ENCODE measurements at regions not wholly inside any gene's neighbourhood (a gene's known extent, or its start where the extent isn't known, plus 50 kb on each side); places are given as distances from the start of the nearest gene placed in this dataset.

GRCh38 chr5:108529381-108529780, 147.5 kb upstream of the FBXL17 start:
- DNase-seq (ENCODE audit: extremely low spot score) = no peak
- CTCF ChIA-PET = no interaction called here
- POLR2A ChIA-PET = no interaction called here
- TF ChIP-seq ARNT (IDR thresholded peaks at IDR 0.05) (no peak), L3MBTL2 (conservative IDR thresholded peaks at IDR 0.05) (no peak), FOXK2 (IDR thresholded peaks at IDR 0.05) (no peak), SP1 (IDR thresholded peaks at IDR 0.05) (no peak), ELF4 (IDR thresholded peaks at IDR 0.05) (no peak), BHLHE40 (IDR thresholded peaks at IDR 0.05; ENCODE audit: borderline replicate concordance) (no peak), TARDBP (IDR thresholded peaks at IDR 0.05) (no peak), CTBP1 (IDR thresholded peaks at IDR 0.05; ENCODE audit: borderline replicate concordance) (no peak), NFRKB (IDR thresholded peaks at IDR 0.05) (no peak), FOXM1 (IDR thresholded peaks at IDR 0.05; ENCODE audit: borderline replicate concordance) (no peak), HDGF (IDR thresholded peaks at IDR 0.05; ENCODE audit: borderline replicate concordance) (no peak), ZNF384 (IDR thresholded peaks at IDR 0.05) (no peak), FOXA1 (IDR thresholded peaks at IDR 0.05) (no peak), SUZ12 (IDR thresholded peaks at IDR 0.05) (no peak), LEF1 (IDR thresholded peaks at IDR 0.05; ENCODE audit: borderline replicate concordance) (no peak)
- TF ChIP-seq, protein P1, sequence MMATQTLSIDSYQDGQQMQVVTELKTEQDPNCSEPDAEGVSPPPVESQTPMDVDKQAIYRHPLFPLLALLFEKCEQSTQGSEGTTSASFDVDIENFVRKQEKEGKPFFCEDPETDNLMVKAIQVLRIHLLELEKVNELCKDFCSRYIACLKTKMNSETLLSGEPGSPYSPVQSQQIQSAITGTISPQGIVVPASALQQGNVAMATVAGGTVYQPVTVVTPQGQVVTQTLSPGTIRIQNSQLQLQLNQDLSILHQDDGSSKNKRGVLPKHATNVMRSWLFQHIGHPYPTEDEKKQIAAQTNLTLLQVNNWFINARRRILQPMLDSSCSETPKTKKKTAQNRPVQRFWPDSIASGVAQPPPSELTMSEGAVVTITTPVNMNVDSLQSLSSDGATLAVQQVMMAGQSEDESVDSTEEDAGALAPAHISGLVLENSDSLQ (IDR thresholded peaks at IDR 0.05) = no peak

- CTCF ChIA-PET = no interaction called here
- TF ChIP-seq, protein P1 (IDR thresholded peaks at IDR 0.05) = 0 out of 2 replicates have a peak, but pooled peaks have one; percentile 2
- TF ChIP-seq FOXA1 (IDR thresholded peaks at IDR 0.05) = no peak
- POLR2A ChIA-PET = no interaction called here
- no peak for DNase-seq (ENCODE audit: extremely low spot score)
Observed at GRCh38 chr5:108528655-108529054, 146.8 kb upstream of the FBXL17 start.

DNA sequence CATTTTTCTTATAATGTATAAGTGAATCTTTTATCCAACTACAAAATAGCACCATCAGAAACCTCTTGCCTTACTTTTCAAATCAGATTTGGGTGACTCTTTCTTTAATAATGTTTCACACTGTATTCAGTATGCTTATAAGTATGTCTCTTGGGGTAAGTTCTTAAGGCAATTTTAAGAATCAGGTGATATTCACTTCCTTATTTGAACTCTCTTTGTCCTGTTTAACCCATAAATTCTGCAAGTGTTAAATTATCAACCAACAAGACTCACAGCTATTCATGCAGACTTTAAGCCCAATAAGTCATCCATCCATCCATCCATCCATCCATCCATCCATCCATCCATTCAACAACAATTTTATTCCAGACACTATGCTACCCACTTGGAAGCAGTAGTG, 142.7 kb upstream of the FBXL17 start:
- CTCF ChIA-PET = interaction anchor here (0.6 to 1.1 kb wide), 2 partner anchors 953 to 1164 kb away, joined by 3 read pairs; no protein-coding TSS in a partner anchor
- POLR2A ChIA-PET = no interaction called here

GRCh38 chr5:108523360-108523759, 141.5 kb upstream of the FBXL17 start:
- TF ChIP-seq LEF1 (IDR thresholded peaks at IDR 0.05; ENCODE audit: borderline replicate concordance) (no peak), L3MBTL2 (conservative IDR thresholded peaks at IDR 0.05) (no peak), NFRKB (IDR thresholded peaks at IDR 0.05) (no peak), SUZ12 (IDR thresholded peaks at IDR 0.05) (no peak), ARNT (IDR thresholded peaks at IDR 0.05) (no peak), ZNF384 (IDR thresholded peaks at IDR 0.05) (no peak), FOXM1 (IDR thresholded peaks at IDR 0.05; ENCODE audit: borderline replicate concordance) (no peak), FOXA1 (IDR thresholded peaks at IDR 0.05) (no peak), ELF4 (IDR thresholded peaks at IDR 0.05) (no peak), TARDBP (IDR thresholded peaks at IDR 0.05) (no peak), CTBP1 (IDR thresholded peaks at IDR 0.05; ENCODE audit: borderline replicate concordance) (no peak), SP1 (IDR thresholded peaks at IDR 0.05) (no peak), HDGF (IDR thresholded peaks at IDR 0.05; ENCODE audit: borderline replicate concordance) (no peak), FOXK2 (IDR thresholded peaks at IDR 0.05) (no peak), BHLHE40 (IDR thresholded peaks at IDR 0.05; ENCODE audit: borderline replicate concordance) (no peak)
- TF ChIP-seq, protein P1 (IDR thresholded peaks at IDR 0.05) = no peak
- CTCF ChIA-PET = no interaction called here
- DNase-seq (ENCODE audit: extremely low spot score) = no peak
- POLR2A ChIA-PET = no interaction called here

More for the DNA sequence above, 142.7 kb upstream of the FBXL17 start:
- TF ChIP-seq ELF4 (IDR thresholded peaks at IDR 0.05) (no peak), TARDBP (IDR thresholded peaks at IDR 0.05) (no peak), NFRKB (IDR thresholded peaks at IDR 0.05) (no peak), LEF1 (IDR thresholded peaks at IDR 0.05; ENCODE audit: borderline replicate concordance) (no peak), BHLHE40 (IDR thresholded peaks at IDR 0.05; ENCODE audit: borderline replicate concordance) (no peak)
- TF ChIP-seq, protein P1 (IDR thresholded peaks at IDR 0.05) = no peak
- no peak for DNase-seq (ENCODE audit: extremely low spot score)

DNA sequence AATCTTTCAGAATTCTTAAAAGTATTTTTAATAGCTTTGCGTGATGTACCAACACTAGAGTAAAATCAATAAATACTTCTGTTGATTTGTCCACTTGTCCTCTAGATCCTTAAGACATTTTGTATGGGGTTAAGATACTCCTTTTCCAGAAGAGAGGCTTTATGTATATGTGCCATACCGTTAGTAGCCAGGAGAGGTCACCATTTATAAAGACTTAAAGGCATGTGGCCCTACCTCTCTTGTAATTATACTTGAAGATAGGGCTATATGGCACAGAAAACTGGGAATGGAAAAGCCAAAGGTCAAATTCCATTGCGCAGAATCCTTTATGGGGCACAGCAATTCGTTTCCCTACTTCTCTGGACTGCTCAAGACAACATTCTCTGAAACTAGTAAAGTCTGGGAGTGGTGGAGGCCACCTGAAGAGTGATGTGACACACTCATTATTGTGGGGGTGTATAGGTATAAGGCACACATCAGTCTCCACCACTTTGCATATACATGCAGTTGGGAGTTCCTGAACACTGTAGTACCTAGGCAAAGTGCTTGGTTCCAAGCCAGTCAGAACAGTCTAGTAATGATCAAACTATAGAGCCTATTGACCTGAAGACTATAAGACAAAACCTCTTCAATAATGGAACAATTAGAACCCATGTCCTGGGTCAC, 140.1 kb upstream of the FBXL17 start:
- TF ChIP-seq L3MBTL2 (conservative IDR thresholded peaks at IDR 0.05) (peak; percentile 39; the same call in 1 of the 2 replicates), NFRKB (IDR thresholded peaks at IDR 0.05) (no peak)
- ChIA-PET CTCF (interaction anchor here (0.6 to 0.8 kb wide), 2 partner anchors 8 to 1166 kb away, joined by 3 read pairs; no protein-coding TSS in a partner anchor), POLR2A (no interaction called here)
- DNase-seq (ENCODE audit: extremely low spot score) = peak; percentile 40

DNA sequence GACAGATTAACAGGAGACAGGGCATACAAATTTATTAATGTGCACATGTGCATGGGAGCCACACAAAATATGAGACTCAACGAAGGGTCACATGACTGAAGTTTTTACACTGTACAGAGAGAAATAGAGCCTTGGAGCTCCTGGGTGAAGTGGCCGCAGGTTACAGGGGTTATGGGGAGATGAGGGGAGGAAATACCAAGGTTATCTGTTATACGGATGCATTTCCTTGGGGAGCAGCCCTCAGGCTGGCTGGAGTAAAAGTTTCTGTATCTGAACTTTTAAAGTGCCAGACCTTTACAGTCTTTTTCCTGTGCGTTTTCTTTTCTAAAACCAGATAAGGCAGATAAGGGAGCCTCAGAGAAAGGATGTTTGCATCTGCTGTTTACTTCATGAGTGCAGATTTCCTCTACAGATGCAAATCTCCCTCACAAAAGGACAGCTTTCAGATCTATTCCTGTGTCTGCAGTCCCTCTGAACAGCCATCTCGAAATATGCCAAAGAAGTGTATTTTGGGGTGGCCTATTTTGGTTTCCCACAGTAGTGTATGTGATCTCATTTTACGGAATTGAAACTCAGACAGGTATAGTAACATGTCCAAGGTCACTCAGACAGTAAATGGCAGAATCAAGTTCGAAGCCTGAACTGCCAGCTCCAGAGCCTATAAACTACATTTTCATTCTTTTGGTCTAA, 139.3 kb upstream of the FBXL17 start:
- ChIA-PET CTCF (interaction anchor here (0.5 to 1.0 kb wide), 4 partner anchors 7 to 1167 kb away, joined by 3 to 4 read pairs (median 3); no protein-coding TSS in a partner anchor), POLR2A (no interaction called here)
- no peak for DNase-seq (ENCODE audit: extremely low spot score)
- no peak for TF ChIP-seq TARDBP (IDR thresholded peaks at IDR 0.05)
- TF ChIP-seq CTBP1 (IDR thresholded peaks at IDR 0.05; ENCODE audit: borderline replicate concordance) = no peak
- no peak for TF ChIP-seq L3MBTL2 (conservative IDR thresholded peaks at IDR 0.05)
- no peak for TF ChIP-seq SP1 (IDR thresholded peaks at IDR 0.05)
- no peak for TF ChIP-seq HDGF (IDR thresholded peaks at IDR 0.05; ENCODE audit: borderline replicate concordance)
- no peak for TF ChIP-seq FOXA1 (IDR thresholded peaks at IDR 0.05)
- TF ChIP-seq NFRKB (IDR thresholded peaks at IDR 0.05) = no peak
- no peak for TF ChIP-seq LEF1 (IDR thresholded peaks at IDR 0.05; ENCODE audit: borderline replicate concordance)
- no peak for TF ChIP-seq ZNF384 (IDR thresholded peaks at IDR 0.05)
- no peak for TF ChIP-seq SUZ12 (IDR thresholded peaks at IDR 0.05)
- TF ChIP-seq ARNT (IDR thresholded peaks at IDR 0.05) = no peak
- TF ChIP-seq, protein P1 (IDR thresholded peaks at IDR 0.05) = no peak
- TF ChIP-seq FOXM1 (IDR thresholded peaks at IDR 0.05; ENCODE audit: borderline replicate concordance) = no peak
- no peak for TF ChIP-seq BHLHE40 (IDR thresholded peaks at IDR 0.05; ENCODE audit: borderline replicate concordance)
- TF ChIP-seq ELF4 (IDR thresholded peaks at IDR 0.05) = no peak
- TF ChIP-seq FOXK2 (IDR thresholded peaks at IDR 0.05) = no peak

Data from HEK293T (cell line).